ENCODE measurements at regions not wholly inside any gene's neighbourhood (a gene's known extent, or its start where the extent isn't known, plus 50 kb on each side); places are given as distances from the start of the nearest gene placed in this dataset.

- TF ChIP-seq CTCF (conservative IDR thresholded peaks at IDR 0.05; ENCODE audit: low read length): no peak
- TF ChIP-seq EZH2phosphoT487 (IDR thresholded peaks at IDR 0.05; ENCODE audit: borderline replicate concordance): no peak
Measured at GRCh38 chr11:134751766-134752165, 339.7 kb upstream of the B3GAT1 start.

Measured in Loucy (cell line).